ENCODE measurements at regions not wholly inside any gene's neighbourhood (a gene's known extent, or its start where the extent isn't known, plus 50 kb on each side); places are given as distances from the start of the nearest gene placed in this dataset.
"Not testable (repeated sequence)": the region's sequence is repeated elsewhere in the genome, so short reads cannot be mapped to it uniquely, and the experiment has no call there.

DNA sequence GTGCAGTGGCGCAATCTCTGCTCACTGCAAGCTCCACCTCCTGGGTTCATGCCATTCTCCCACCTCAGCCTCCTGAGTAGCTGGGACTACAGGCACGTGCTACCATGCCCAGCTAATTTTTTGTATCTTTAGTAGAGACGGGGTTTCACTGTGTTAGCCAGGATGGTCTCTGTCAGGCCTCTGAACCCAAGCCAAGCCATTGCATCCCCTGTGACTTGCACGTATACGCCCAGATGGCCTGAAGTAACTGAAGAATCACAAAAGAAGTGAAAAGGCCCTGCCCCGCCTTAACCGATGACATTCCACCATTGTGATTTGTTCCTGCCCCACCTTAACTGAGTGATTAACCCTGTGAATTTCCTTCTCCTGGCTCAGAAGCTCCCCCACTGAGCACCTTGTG, 147.2 kb upstream of the TRIB2 start:
- 90% methylated on average over 2 of the region's 7 CpGs for WGBS (ENCODE audit: insufficient coverage)
- POLR2A ChIA-PET; H3K27ac ChIP-seq (ENCODE audit: insufficient read depth in 1 of 2, low read depth in 1 of 2, low read length in 2 of 2, poor library complexity in 1 of 2, severe bottlenecking in 2 of 2); CTCF ChIA-PET; H3K36me3 ChIP-seq (ENCODE audit: control insufficient read depth in 4 of 4, insufficient read depth in 4 of 4, low read length in 3 of 4); H3K9me3 ChIP-seq (ENCODE audit: control extremely low read depth in 1 of 5, control insufficient read depth in 4 of 5, insufficient read depth in 2 of 5, low read depth in 1 of 5, low read length in 4 of 5); DNase-seq; H3K27me3 ChIP-seq (replicated peaks in 2 of 5; ENCODE audit: control insufficient read depth in 4 of 5, insufficient read depth in 5 of 5, low read length in 4 of 5); H3K4me3 ChIP-seq (ENCODE audit: control insufficient read depth in 1 of 7, extremely low read depth in 1 of 7, insufficient read depth in 4 of 7, low read depth in 2 of 7, low read length in 6 of 7); H3K4me1 ChIP-seq (ENCODE audit: control extremely low read depth in 1 of 4, control insufficient read depth in 4 of 4, insufficient read depth in 4 of 4, low read length in 3 of 4): not testable (repeated sequence)

DNA sequence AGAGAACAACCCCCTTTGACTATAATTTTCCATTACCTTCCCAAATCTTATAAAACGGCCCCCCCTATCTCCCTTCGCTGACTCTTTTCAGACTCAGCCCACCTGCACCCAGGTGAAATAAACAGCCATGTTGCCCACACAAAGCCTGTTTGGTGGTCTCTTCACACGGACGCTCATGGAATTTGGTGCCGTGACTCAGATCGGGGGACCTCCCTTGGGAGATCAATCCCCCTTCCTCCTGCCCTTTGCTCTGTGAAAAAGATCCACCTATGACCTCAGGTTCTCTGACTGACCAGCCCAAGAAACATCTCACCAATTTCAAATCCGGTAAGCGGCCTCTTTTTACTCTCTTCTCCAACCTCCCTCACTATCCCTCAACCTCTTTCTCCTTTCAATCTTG, 146.8 kb upstream of the TRIB2 start:
- DNase-seq; H3K4me1 ChIP-seq (ENCODE audit: control extremely low read depth in 1 of 4, control insufficient read depth in 4 of 4, insufficient read depth in 4 of 4, low read length in 3 of 4); H3K9me3 ChIP-seq (ENCODE audit: control extremely low read depth in 1 of 5, control insufficient read depth in 4 of 5, insufficient read depth in 2 of 5, low read depth in 1 of 5, low read length in 4 of 5); CTCF ChIA-PET; H3K27me3 ChIP-seq (replicated peaks in 2 of 5; ENCODE audit: control insufficient read depth in 4 of 5, insufficient read depth in 5 of 5, low read length in 4 of 5); H3K36me3 ChIP-seq (ENCODE audit: control insufficient read depth in 4 of 4, insufficient read depth in 4 of 4, low read length in 3 of 4); POLR2A ChIA-PET; H3K27ac ChIP-seq (ENCODE audit: insufficient read depth in 1 of 2, low read depth in 1 of 2, low read length in 2 of 2, poor library complexity in 1 of 2, severe bottlenecking in 2 of 2); H3K4me3 ChIP-seq (ENCODE audit: control insufficient read depth in 1 of 7, extremely low read depth in 1 of 7, insufficient read depth in 4 of 7, low read depth in 2 of 7, low read length in 6 of 7): not testable (repeated sequence)
- WGBS (ENCODE audit: insufficient coverage) = 99% methylated on average over 6 of the region's 8 CpGs

DNA sequence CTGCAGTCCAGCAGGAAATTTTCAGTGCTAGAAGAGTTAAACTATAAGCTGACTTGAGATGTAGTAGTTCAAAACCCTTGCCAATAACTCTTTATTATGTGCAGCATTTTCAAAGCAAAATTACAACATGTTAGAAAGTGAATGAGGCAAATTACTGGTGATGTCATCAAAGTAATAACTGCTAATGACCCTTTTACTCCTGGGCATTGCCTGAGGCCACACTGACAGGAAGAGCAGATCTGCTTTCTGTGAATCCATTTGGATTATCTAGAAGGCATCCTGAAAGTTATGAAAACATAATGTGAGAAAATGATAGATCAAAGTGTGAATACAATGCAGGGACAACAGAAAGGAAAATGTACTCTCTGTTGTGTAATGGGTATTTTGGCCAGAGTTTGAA, 139.6 kb upstream of the TRIB2 start:
- Histone ChIP-seq H3K9me3 (ENCODE audit: control extremely low read depth in 1 of 5, control insufficient read depth in 4 of 5, insufficient read depth in 2 of 5, low read depth in 1 of 5, low read length in 4 of 5) (no peaks in the 10 kb centered on the region), H3K27ac (ENCODE audit: insufficient read depth in 1 of 2, low read depth in 1 of 2, low read length in 2 of 2, poor library complexity in 1 of 2, severe bottlenecking in 2 of 2) (no peak overlapping the region), H3K4me1 (ENCODE audit: control extremely low read depth in 1 of 4, control insufficient read depth in 4 of 4, insufficient read depth in 4 of 4, low read length in 3 of 4) (no peaks in the 10 kb centered on the region), H3K4me3 (ENCODE audit: control insufficient read depth in 1 of 7, extremely low read depth in 1 of 7, insufficient read depth in 4 of 7, low read depth in 2 of 7, low read length in 6 of 7) (no peak overlapping the region), H3K36me3 (ENCODE audit: control insufficient read depth in 4 of 4, insufficient read depth in 4 of 4, low read length in 3 of 4) (no peaks in the 10 kb centered on the region), H3K27me3 (replicated peaks in 2 of 5; ENCODE audit: control insufficient read depth in 4 of 5, insufficient read depth in 5 of 5, low read length in 4 of 5) (no peaks in the 10 kb centered on the region)
- POLR2A ChIA-PET = no interaction called here
- CTCF ChIA-PET = interaction anchor here (1.0 kb wide), 1 partner anchor 9 kb away, joined by 3 read pairs; no protein-coding TSS in a partner anchor
- no peak for DNase-seq

DNA sequence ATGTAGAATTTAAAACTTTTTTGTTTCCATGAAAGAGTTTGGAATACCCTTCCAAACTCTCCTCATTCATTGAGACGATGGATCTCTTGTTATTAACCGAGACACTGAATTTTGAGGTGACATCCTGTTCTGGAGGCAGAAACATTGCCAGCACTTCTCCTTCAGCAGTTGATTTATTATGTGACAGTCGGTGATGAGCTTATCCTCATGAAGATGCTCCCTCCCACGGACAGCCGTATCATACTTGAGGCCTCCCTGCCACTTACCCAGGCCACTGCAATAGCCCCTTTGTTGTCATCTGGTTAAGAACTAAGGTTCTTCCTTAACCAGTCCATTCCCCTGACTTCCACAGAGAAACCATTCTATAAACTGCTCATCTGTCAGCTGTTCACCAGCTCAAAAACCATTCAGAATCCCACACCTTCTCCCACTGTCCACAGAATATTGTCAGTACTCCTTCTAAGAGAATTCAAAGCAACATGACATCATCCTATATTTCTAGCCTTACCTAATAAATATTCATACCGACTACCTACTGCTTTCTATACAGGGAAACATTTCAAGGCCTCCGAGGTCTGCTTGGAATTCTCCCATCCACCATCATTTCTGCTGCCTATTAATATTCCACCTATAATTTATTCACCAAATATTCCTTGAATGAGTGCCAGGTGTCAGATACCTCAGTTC, 139.0 kb upstream of the TRIB2 start:
- Histone ChIP-seq H3K9me3 (ENCODE audit: control extremely low read depth in 1 of 5, control insufficient read depth in 4 of 5, insufficient read depth in 2 of 5, low read depth in 1 of 5, low read length in 4 of 5) (no peaks in the 10 kb centered on the region), H3K4me3 (ENCODE audit: control insufficient read depth in 1 of 7, extremely low read depth in 1 of 7, insufficient read depth in 4 of 7, low read depth in 2 of 7, low read length in 6 of 7) (no peak overlapping the region), H3K36me3 (ENCODE audit: control insufficient read depth in 4 of 4, insufficient read depth in 4 of 4, low read length in 3 of 4) (no peaks in the 10 kb centered on the region), H3K4me1 (ENCODE audit: control extremely low read depth in 1 of 4, control insufficient read depth in 4 of 4, insufficient read depth in 4 of 4, low read length in 3 of 4) (no peaks in the 10 kb centered on the region), H3K27ac (ENCODE audit: insufficient read depth in 1 of 2, low read depth in 1 of 2, low read length in 2 of 2, poor library complexity in 1 of 2, severe bottlenecking in 2 of 2) (no peak overlapping the region), H3K27me3 (replicated peaks in 2 of 5; ENCODE audit: control insufficient read depth in 4 of 5, insufficient read depth in 5 of 5, low read length in 4 of 5) (no peaks in the 10 kb centered on the region)
- DNase-seq = no peak
- WGBS (ENCODE audit: insufficient coverage) = 93% methylated on average over 7 of the region's 7 CpGs
- CTCF ChIA-PET = interaction anchor here (1.0 kb wide), 1 partner anchor 9 kb away, joined by 3 read pairs; no protein-coding TSS in a partner anchor
- POLR2A ChIA-PET = no interaction called here

DNA sequence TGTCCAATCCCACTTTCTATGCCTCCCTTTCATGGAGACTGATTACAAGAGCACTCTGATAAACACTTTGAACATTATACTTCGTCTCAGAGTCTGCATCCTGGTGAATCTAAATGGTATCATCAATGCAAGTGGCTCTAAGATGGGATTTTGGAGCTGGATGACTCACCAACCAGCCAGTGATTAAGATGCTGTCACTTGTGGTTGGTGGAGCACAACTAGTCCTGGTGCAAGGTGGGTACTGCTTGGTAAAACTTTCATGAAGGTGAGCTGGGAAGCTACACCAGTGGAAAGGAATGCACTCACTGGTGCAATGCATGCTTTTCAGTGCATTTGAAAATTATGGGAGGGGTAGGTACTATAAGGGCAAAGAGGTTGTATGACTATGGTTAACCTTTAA, 137.7 kb upstream of the TRIB2 start:
- ChIA-PET POLR2A (no interaction called here), CTCF (no interaction called here)
- Histone ChIP-seq H3K4me1 (ENCODE audit: control extremely low read depth in 1 of 4, control insufficient read depth in 4 of 4, insufficient read depth in 4 of 4, low read length in 3 of 4) (no peaks in the 10 kb centered on the region), H3K27ac (ENCODE audit: insufficient read depth in 1 of 2, low read depth in 1 of 2, low read length in 2 of 2, poor library complexity in 1 of 2, severe bottlenecking in 2 of 2) (no peak overlapping the region), H3K4me3 (ENCODE audit: control insufficient read depth in 1 of 7, extremely low read depth in 1 of 7, insufficient read depth in 4 of 7, low read depth in 2 of 7, low read length in 6 of 7) (no peak overlapping the region), H3K27me3 (replicated peaks in 2 of 5; ENCODE audit: control insufficient read depth in 4 of 5, insufficient read depth in 5 of 5, low read length in 4 of 5) (no peaks in the 10 kb centered on the region), H3K36me3 (ENCODE audit: control insufficient read depth in 4 of 4, insufficient read depth in 4 of 4, low read length in 3 of 4) (no peaks in the 10 kb centered on the region), H3K9me3 (ENCODE audit: control extremely low read depth in 1 of 5, control insufficient read depth in 4 of 5, insufficient read depth in 2 of 5, low read depth in 1 of 5, low read length in 4 of 5) (no peaks in the 10 kb centered on the region)
- 83% methylated on average over 1 of the region's 1 CpG for WGBS (ENCODE audit: insufficient coverage)
- no peak for DNase-seq

DNA sequence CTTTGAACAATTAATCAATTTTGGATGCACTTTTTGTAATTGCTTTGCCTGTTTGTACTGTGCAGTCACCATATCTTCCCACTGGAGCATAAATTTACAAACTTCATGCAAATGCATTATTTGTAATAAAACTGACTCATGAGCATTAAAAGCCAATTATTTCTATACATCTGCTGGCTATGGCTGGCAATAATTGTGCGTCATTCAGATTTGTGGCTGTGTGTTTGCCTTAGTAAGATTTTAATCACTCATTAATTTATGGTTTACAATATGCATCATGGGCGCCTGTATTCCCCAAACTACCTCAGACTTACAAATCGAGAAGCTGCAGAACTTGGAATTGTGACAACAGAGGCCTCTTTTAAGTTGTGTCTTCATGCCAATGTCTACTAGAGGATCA, 132.4 kb upstream of the TRIB2 start:
- Histone ChIP-seq H3K27ac (ENCODE audit: insufficient read depth in 1 of 2, low read depth in 1 of 2, low read length in 2 of 2, poor library complexity in 1 of 2, severe bottlenecking in 2 of 2) (no peak overlapping the region), H3K4me1 (ENCODE audit: control extremely low read depth in 1 of 4, control insufficient read depth in 4 of 4, insufficient read depth in 4 of 4, low read length in 3 of 4) (peaks cover 0 to 5% (median 3%) of the 10 kb centered on the region in 4 experiments), H3K4me3 (ENCODE audit: control insufficient read depth in 1 of 7, extremely low read depth in 1 of 7, insufficient read depth in 4 of 7, low read depth in 2 of 7, low read length in 6 of 7) (no peak overlapping the region), H3K9me3 (ENCODE audit: control extremely low read depth in 1 of 5, control insufficient read depth in 4 of 5, insufficient read depth in 2 of 5, low read depth in 1 of 5, low read length in 4 of 5) (no peaks in the 10 kb centered on the region), H3K36me3 (ENCODE audit: control insufficient read depth in 4 of 4, insufficient read depth in 4 of 4, low read length in 3 of 4) (no peaks in the 10 kb centered on the region), H3K27me3 (replicated peaks in 2 of 5; ENCODE audit: control insufficient read depth in 4 of 5, insufficient read depth in 5 of 5, low read length in 4 of 5) (no peaks in the 10 kb centered on the region)
- CTCF ChIA-PET = no interaction called here
- no peak for DNase-seq
- POLR2A ChIA-PET = no interaction called here
- no CpG with 5 or more reads among the region's 3 CpGs for WGBS (ENCODE audit: insufficient coverage)

DNA sequence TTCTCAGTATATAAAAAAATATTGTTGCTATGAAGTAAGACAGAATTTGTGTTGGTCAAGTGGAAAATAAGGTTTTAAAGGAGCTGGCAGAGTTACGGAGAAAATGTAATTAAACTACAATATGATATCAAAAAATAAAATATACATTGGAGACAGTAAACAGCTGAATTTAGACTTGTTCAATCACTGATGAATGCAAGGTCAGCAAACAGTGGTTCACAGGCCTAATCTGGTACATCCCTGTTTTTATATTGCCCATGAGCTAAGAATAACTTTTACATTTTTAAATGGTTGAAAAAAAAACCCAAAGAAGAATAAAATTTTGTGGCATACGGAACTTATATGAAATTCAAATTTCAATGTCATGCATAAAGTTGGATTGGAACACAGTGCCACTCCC, 131.0 kb upstream of the TRIB2 start:
- no peak for DNase-seq
- POLR2A ChIA-PET = no interaction called here
- no peaks in the 10 kb centered on the region for H3K9me3 ChIP-seq (ENCODE audit: control extremely low read depth in 1 of 5, control insufficient read depth in 4 of 5, insufficient read depth in 2 of 5, low read depth in 1 of 5, low read length in 4 of 5)
- H3K36me3 ChIP-seq (ENCODE audit: control insufficient read depth in 4 of 4, insufficient read depth in 4 of 4, low read length in 3 of 4) = no peaks in the 10 kb centered on the region
- H3K4me1 ChIP-seq (ENCODE audit: control extremely low read depth in 1 of 4, control insufficient read depth in 4 of 4, insufficient read depth in 4 of 4, low read length in 3 of 4) = peaks cover 0 to 5% (median 3%) of the 10 kb centered on the region in 4 experiments
- H3K27ac ChIP-seq (ENCODE audit: insufficient read depth in 1 of 2, low read depth in 1 of 2, low read length in 2 of 2, poor library complexity in 1 of 2, severe bottlenecking in 2 of 2) = no peak overlapping the region
- CTCF ChIA-PET = interaction anchor here (0.8 to 1.5 kb wide), 2 partner anchors 9 to 17 kb away, joined by 3 read pairs; no protein-coding TSS in a partner anchor
- H3K27me3 ChIP-seq (replicated peaks in 2 of 5; ENCODE audit: control insufficient read depth in 4 of 5, insufficient read depth in 5 of 5, low read length in 4 of 5) = no peaks in the 10 kb centered on the region
- WGBS (ENCODE audit: insufficient coverage) = no CpG with 5 or more reads among the region's 2 CpGs
- H3K4me3 ChIP-seq (ENCODE audit: control insufficient read depth in 1 of 7, extremely low read depth in 1 of 7, insufficient read depth in 4 of 7, low read depth in 2 of 7, low read length in 6 of 7) = no peak overlapping the region

Measured in common myeloid progenitor, CD34-positive (primary cell).